IMR-90 (cell line): ENCODE measurements at regions not wholly inside any gene's neighbourhood (a gene's known extent, or its start where the extent isn't known, plus 50 kb on each side); places are given as distances from the start of the nearest gene placed in this dataset.

Experiments used
- BHLHE40 ChIP-seq: fragments of 150-350 bp; IDR thresholded peaks from 2 replicates; pipeline ENCODE4 v1.6.1; 2016; ENCODE audit warnings: mild to moderate bottlenecking, low read depth, low read length
- CEBPB ChIP-seq: IDR thresholded peaks from 2 replicates; pipeline ENCODE4 v1.6.1; 2012; ENCODE audit warnings: low read depth, low read length, improper control_type of control experiment
- FOS ChIP-seq: fragments of 150-350 bp; IDR thresholded peaks from 2 replicates; pipeline ENCODE4 v1.6.1; 2016; ENCODE audit warnings: low read depth, low read length
- MAFK ChIP-seq: IDR thresholded peaks from 2 replicates; pipeline ENCODE4 v1.6.1; 2012; ENCODE audit warnings: low read depth, low read length, improper control_type of control experiment
- MAZ ChIP-seq: IDR thresholded peaks from 2 replicates; pipeline ENCODE4 v1.6.1; 2012; ENCODE audit warnings: low read depth, mild to moderate bottlenecking, low read length, improper control_type of control experiment, moderate library complexity, borderline replicate concordance
- MXI1 ChIP-seq: IDR thresholded peaks from 2 replicates; pipeline ENCODE4 v1.6.1; 2012; ENCODE audit warnings: low read depth, mild to moderate bottlenecking, low read length, moderate library complexity, borderline replicate concordance
- POLR2A ChIP-seq: IDR thresholded peaks from 2 replicates; pipeline ENCODE4 v1.6.1; 2012; ENCODE audit warnings: mild to moderate bottlenecking, low read depth, low read length
- RAD21 ChIP-seq: IDR thresholded peaks from 2 replicates; pipeline ENCODE4 v1.6.1; 2012; ENCODE audit warnings: low read length, improper control_type of control experiment
- RCOR1 ChIP-seq: IDR thresholded peaks from 2 replicates; pipeline ENCODE4 v1.6.1; 2012; ENCODE audit warnings: mild to moderate bottlenecking, low read length, improper control_type of control experiment; ENCODE audit not compliant: insufficient replicate concordance
- RFX5 ChIP-seq: IDR thresholded peaks from 2 replicates; pipeline ENCODE4 v1.8.0; 2012; ENCODE audit warnings: low read depth, mild to moderate bottlenecking, low read length, moderate library complexity
- SMC3 ChIP-seq: fragments of 150-350 bp; IDR thresholded peaks from 2 replicates; pipeline ENCODE4 v1.6.1; 2016; ENCODE audit warnings: low read depth, mild to moderate bottlenecking, antibody characterized with exemption, low read length, moderate library complexity
- TF ChIP-seq, protein P1 (sequence below): conservative IDR thresholded peaks from 2 replicates; pipeline ENCODE4 v1.5.1; 2012; ENCODE audit warnings: mild to moderate bottlenecking, low read depth, low read length, improper control_type of control experiment
- TF ChIP-seq, protein P2 (sequence below): fragments of 150-350 bp; IDR thresholded peaks from 2 replicates; pipeline ENCODE4 v1.6.1; 2016; ENCODE audit warnings: low read depth, mild to moderate bottlenecking, low read length, moderate library complexity, borderline replicate concordance
- TF ChIP-seq, protein P3 (sequence below): fragments of 150-350 bp; IDR thresholded peaks from 2 replicates; pipeline ENCODE4 v1.6.1; 2017; ENCODE audit warnings: mild to moderate bottlenecking, antibody characterized with exemption, low read length, low read depth

GRCh38 chr22:27175974-27176373 is 518.6 kb downstream of the MIAT start:
- TF ChIP-seq, protein P1, sequence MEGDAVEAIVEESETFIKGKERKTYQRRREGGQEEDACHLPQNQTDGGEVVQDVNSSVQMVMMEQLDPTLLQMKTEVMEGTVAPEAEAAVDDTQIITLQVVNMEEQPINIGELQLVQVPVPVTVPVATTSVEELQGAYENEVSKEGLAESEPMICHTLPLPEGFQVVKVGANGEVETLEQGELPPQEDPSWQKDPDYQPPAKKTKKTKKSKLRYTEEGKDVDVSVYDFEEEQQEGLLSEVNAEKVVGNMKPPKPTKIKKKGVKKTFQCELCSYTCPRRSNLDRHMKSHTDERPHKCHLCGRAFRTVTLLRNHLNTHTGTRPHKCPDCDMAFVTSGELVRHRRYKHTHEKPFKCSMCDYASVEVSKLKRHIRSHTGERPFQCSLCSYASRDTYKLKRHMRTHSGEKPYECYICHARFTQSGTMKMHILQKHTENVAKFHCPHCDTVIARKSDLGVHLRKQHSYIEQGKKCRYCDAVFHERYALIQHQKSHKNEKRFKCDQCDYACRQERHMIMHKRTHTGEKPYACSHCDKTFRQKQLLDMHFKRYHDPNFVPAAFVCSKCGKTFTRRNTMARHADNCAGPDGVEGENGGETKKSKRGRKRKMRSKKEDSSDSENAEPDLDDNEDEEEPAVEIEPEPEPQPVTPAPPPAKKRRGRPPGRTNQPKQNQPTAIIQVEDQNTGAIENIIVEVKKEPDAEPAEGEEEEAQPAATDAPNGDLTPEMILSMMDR = no peak
- no peak for TF ChIP-seq BHLHE40
- TF ChIP-seq FOS = no peak
- no peak for TF ChIP-seq POLR2A
- TF ChIP-seq RFX5 = no peak
- TF ChIP-seq MAFK = no peak
- TF ChIP-seq CEBPB = no peak
- TF ChIP-seq RAD21 = no peak
- no peak for TF ChIP-seq SMC3
- TF ChIP-seq, protein P2, sequence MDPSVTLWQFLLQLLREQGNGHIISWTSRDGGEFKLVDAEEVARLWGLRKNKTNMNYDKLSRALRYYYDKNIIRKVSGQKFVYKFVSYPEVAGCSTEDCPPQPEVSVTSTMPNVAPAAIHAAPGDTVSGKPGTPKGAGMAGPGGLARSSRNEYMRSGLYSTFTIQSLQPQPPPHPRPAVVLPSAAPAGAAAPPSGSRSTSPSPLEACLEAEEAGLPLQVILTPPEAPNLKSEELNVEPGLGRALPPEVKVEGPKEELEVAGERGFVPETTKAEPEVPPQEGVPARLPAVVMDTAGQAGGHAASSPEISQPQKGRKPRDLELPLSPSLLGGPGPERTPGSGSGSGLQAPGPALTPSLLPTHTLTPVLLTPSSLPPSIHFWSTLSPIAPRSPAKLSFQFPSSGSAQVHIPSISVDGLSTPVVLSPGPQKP = no peak
- TF ChIP-seq MAZ = no peak
- TF ChIP-seq RCOR1 = no peak
- TF ChIP-seq MXI1 = no peak
- TF ChIP-seq, protein P3, sequence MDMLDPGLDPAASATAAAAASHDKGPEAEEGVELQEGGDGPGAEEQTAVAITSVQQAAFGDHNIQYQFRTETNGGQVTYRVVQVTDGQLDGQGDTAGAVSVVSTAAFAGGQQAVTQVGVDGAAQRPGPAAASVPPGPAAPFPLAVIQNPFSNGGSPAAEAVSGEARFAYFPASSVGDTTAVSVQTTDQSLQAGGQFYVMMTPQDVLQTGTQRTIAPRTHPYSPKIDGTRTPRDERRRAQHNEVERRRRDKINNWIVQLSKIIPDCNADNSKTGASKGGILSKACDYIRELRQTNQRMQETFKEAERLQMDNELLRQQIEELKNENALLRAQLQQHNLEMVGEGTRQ = no peak
